ENCODE measurements at regions not wholly inside any gene's neighbourhood (a gene's known extent, or its start where the extent isn't known, plus 50 kb on each side); places are given as distances from the start of the nearest gene placed in this dataset.

- TF ChIP-seq CTCF (IDR thresholded peaks at IDR 0.05; ENCODE audit: insufficient read depth, low read length), result no peak
- no peak overlapping the region for H3K4me3 ChIP-seq (ENCODE audit: low read depth, low read length)
- no peak for DNase-seq (ENCODE audit: low read depth)
Measured at GRCh38 chr2:59277671-59278070, 1036.5 kb upstream of the FANCL start.

GRCh38 chr2:59276917-59277316 is 1035.8 kb upstream of the FANCL start:
- no peak overlapping the region for H3K4me3 ChIP-seq (ENCODE audit: low read depth, low read length)
- TF ChIP-seq CTCF (IDR thresholded peaks at IDR 0.05; ENCODE audit: insufficient read depth, low read length), result no peak
- no peak for DNase-seq (ENCODE audit: low read depth)

- H3K4me3 ChIP-seq (ENCODE audit: low read depth, low read length), result no peak overlapping the region
- TF ChIP-seq CTCF (IDR thresholded peaks at IDR 0.05; ENCODE audit: insufficient read depth, low read length), result no peak
Measured at GRCh38 chr2:59276033-59276432, 1034.9 kb upstream of the FANCL start.

GRCh38 chr2:59266453-59266852 is 1025.3 kb upstream of the FANCL start:
- no peak overlapping the region for H3K4me3 ChIP-seq (ENCODE audit: low read depth, low read length)
- no peak for DNase-seq (ENCODE audit: low read depth)
- no peak for TF ChIP-seq CTCF (IDR thresholded peaks at IDR 0.05; ENCODE audit: insufficient read depth, low read length)

More at GRCh38 chr2:59276033-59276432, 1034.9 kb upstream of the FANCL start:
- no peak for DNase-seq (ENCODE audit: low read depth)

GRCh38 chr2:59259913-59260312 is 1018.8 kb upstream of the FANCL start:
- H3K4me3 ChIP-seq (ENCODE audit: low read depth, low read length), result no peak overlapping the region
- DNase-seq (ENCODE audit: low read depth), result no peak
- TF ChIP-seq CTCF (IDR thresholded peaks at IDR 0.05; ENCODE audit: insufficient read depth, low read length), result no peak

- no peak for DNase-seq (ENCODE audit: low read depth)
- TF ChIP-seq CTCF (IDR thresholded peaks at IDR 0.05; ENCODE audit: insufficient read depth, low read length), result no peak
- H3K4me3 ChIP-seq (ENCODE audit: low read depth, low read length), result no peak overlapping the region
Measured at GRCh38 chr2:59256290-59256689, 1015.2 kb upstream of the FANCL start.

GRCh38 chr2:59254279-59254678 is 1013.2 kb upstream of the FANCL start:
- no peak for DNase-seq (ENCODE audit: low read depth)
- no peak for TF ChIP-seq CTCF (IDR thresholded peaks at IDR 0.05; ENCODE audit: insufficient read depth, low read length)
- H3K4me3 ChIP-seq (ENCODE audit: low read depth, low read length), result no peak overlapping the region

Measured in fibroblast of the aortic adventitia (primary cell).